ENCODE measurements at regions not wholly inside any gene's neighbourhood (a gene's known extent, or its start where the extent isn't known, plus 50 kb on each side); places are given as distances from the start of the nearest gene placed in this dataset.

DNA sequence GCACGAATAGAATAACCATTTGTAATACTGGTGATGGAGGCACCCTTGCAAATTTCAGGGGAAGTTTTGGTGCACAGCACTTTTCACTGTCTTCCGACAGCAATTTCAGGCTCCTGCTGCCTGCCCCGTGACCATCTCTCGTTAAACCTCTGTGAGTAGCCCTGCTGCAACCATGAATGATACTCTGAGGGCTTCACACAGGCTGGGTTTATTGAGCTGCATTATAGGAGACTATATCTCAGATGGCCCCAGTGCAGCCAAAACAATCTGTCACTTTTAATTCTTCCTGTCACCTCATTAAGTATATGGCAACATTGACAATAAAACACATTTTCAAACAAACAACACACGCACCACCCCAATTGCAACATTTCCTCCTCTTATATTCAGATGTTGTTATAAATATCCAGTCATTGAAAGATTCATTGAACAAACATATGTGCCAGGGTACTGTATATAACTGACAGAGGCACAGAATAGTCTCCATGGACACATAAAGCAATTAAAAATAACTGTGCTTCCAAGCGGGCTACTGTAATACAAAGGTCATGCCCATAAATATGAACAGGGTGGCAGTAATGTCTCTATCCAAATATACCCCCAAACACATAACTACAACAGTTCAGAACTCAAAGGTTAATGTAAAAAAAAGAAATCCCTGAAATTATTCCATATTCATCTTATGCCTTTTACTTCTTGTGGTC is 477.0 kb downstream of the GBA3 start:
- DNase-seq (ENCODE audit: low read depth in 2 of 2), result no peak

DNA sequence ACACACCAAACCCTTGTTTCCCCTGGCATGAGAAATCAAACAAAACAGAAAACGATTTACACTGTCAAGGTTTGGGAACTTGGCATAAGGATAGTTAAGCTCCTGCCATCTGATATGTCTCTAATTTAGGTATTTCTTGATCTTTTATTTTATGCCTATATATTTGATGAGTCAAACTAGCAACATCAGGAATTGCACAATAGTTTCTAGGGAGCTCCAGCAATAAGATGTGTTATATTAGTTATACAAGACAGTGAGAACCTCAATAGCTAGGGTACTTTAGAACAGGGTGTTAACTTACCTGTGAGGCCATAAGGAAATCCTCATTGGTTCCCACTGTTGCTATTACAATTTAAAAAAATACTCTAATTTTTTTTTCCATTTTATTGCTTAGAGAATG is 474.2 kb downstream of the GBA3 start:
- no peak for DNase-seq (ENCODE audit: low read depth in 2 of 2)

DNA sequence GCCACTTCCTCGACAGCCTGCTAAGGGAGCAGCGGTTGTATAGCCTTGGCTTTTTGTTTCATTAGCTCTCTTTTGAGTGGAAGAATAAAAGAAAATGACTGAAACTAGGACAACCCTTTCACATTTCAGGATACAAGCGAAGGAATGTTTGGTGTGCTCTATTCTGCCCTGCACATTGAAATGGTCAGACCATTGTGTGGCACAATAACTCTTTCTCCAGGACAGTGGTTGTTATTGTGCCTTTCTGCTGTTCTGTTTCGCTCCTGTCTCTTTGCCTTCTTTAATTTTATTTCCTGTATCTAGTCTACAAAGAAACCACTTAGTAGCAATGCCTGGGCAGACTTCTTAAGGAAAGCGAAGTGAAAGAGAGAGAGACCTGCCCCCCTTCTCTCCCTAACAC is 473.7 kb downstream of the GBA3 start:
- DNase-seq (ENCODE audit: low read depth in 2 of 2), result no peak

DNA sequence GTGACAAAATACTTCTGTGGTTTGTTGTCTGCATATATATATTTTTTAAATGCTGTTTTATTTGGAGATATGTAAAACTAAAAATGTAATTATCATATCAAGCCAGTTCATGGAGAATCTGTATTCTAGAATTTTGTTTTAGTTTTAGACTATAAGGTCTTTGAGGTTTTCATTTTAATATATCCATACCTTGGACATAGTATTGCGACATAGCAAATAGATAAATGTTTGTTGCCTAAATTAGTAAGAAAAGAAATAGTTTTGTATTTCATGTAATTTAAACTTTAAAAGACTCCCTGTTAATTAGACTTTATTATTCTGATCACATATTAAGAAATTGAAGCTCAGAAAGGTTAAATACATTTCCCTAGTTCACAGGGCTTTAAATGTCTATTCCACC is 472.9 kb downstream of the GBA3 start:
- no peak for DNase-seq (ENCODE audit: low read depth in 2 of 2)

DNA sequence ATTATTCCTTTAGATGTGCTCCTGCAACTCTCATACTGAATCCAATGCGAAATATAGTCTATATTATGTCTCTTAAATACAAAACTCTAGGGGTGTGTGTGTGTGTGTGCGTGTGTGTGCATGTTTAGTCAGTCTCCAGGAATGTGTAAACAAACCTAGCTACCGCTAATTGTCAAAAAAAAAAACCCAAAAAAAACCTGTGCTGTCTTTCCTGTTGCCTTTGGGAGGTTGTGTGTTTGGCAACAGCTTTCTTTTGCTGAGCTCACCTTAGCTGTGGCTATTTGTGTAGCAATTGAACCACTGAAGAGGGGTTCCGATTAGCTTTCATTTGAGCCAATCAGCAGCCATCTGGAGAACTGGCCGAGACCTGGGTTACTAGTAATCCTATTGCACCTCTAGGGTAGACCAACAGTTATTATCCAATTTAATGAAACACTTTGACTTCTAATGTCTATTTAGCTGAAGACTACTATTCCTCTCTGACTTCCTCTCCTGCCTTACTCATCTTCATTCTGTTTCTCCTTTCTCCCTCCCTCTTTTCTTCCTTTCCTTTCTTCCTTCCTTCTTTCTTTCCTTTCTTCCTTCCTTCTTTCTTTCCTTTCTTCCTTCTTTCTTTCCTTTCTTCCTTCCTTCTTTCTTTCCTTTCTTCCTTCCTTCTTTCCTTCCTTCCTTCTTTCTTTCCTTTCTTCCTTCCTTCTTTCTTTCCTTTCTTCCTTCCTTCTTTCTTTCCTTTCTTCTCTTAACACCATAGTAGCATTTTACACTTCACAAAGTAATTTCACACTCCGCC is 471.1 kb downstream of the GBA3 start:
- no peak for DNase-seq (ENCODE audit: low read depth in 2 of 2)

DNA sequence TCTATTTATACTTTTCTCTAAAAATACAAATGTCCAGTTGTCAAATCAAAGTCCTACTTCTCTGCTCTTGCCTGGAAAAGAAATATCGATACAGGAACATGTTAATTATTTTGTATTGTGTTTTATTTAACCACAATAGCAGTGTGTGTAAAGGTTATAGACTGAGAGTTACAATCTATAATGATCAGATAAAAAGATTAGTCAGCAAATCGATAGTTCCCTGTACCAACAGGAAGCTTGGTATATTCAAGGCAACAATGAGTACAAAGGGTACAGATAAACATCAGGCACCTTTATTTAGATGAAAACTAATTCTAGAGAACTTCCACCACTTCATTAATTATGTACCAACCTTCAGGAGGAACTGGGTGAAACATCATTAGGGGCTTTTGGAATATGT is 469.5 kb downstream of the GBA3 start:
- DNase-seq (ENCODE audit: low read depth in 2 of 2), result no peak

DNA sequence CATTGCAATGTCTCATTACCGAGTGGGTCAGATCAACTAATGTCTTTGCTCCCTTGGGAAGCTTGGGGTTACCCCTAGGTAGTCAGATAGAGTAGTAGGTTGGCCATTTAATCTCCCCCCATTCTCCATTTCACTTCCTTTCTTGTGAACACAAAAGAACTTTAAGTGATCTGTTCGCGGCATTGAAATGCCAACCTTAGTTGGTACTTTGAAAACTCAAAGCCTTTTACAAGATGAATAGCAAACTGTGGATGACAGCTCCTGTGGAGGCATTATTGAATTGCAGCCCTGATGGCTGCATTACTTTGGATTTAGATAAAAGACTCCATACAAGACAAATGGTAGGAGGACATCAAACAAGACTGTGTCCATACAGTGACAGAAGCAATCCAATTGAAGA is 469.1 kb downstream of the GBA3 start:
- no peak for DNase-seq (ENCODE audit: low read depth in 2 of 2)

DNA sequence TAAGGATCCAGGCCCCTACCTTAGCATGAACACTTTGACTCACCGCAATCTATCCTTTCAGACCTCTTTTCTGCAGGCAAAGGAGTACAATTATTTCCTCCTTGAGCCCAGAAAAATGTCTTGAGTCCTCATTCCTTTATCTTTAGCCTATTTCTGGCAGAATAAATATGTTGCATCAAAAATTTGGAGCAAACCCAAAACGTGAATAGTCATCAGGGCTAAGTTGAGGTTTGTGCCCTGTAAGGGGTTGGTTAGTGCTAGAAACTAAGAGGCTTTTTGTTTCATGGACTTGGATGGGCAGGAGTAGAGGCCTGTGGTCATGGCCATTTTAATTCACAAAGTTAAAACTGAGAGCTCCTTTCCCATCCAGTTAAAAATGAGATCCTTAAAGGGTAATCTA is 460.3 kb downstream of the GBA3 start:
- DNase-seq (ENCODE audit: low read depth in 2 of 2), result no peak

DNA sequence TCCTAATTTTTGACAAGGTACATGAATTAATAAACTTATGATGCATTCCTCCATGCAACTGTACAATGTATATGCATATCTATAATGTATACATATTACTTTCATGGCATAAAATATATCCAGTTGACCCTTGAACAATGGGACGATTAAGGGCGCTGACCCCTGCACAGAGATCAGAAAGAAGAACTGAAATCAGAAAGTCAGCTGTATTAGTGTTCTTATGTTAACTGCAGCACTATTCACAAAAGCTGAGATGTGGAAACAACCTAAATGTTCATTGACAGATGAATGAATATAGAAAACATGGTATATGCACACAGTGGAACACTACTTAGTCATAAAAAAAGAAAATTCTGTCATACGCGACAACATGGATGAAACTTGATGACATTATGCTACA is 457.1 kb downstream of the GBA3 start:
- no peak for DNase-seq (ENCODE audit: low read depth in 2 of 2)

DNA sequence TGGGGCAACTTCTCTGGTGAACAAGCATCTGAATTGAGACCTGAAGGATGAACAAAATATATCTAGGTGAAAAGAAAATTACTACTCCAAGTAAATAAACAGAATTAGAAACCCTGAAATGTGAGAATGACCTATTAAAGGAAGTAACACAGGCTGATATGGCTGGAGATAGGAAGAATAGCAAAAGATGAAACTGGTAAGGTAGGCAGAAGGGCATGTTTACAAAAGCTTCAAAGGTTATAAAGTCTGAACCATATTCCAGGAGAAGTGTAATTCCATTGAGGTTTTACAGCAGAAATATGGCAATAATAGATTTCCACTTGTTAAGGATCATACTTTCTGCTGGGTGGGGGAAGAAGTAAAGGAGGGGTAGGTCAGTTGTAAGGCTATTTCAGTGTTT is 452.0 kb downstream of the GBA3 start:
- no peak for DNase-seq (ENCODE audit: low read depth in 2 of 2)

DNA sequence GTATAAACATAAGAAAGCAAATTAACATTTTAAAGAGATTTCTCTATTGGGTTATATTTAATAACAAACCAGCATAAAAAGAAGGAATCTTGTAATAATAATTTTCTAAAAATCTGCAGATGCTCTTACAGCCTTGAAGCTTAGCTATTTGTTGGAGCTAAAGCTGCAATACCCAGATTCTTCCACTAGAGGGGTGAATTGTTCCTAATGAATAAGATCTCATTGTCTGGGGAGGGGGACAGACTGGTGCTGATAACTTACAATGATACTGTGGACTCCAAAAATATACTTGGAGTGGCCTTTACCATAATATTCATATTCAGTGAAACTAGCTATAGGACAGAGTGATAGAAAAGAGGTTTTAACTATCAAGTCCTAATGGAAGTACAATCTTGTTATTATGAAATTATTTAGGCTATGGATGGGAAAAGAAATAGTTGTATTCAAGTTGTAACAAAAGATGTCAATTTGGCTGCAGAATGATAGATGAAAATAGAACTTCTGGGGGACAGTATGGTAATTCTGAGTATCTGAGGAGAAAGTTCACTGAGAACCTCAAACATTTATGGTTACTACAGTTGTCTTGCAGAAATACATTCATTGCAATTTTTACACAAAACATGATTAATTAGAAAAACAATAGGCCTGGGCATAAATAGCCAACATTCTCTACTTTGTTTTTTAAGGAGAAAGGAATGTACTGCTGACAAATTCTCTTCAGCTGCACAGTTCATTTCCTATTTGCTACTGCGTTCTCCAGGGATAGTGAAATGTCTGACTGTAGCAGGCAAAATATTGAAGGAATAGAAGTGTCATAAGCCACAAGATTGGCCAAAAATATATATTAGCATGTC is 443.3 kb downstream of the GBA3 start:
- DNase-seq (ENCODE audit: low read depth in 2 of 2), result no peak

DNA sequence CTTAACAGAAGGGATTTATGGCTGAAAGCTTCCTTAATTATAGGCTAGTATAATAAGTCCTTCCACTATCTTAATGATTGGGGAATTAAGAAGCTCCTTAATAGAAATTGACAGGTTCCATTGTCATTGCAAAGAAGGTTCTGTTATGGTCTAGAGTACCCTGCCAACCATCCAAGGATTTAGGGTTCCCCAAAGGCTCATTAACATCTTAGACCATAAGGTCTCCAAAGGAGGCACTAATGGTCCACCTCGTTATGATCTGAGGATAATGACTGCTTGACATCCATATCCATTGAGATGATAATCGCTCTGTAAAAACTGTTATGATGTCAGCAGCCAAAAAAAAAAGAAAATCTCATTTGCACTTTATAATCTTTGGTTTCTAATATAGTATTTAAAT is 441.6 kb downstream of the GBA3 start:
- no peak for DNase-seq (ENCODE audit: low read depth in 2 of 2)

DNA sequence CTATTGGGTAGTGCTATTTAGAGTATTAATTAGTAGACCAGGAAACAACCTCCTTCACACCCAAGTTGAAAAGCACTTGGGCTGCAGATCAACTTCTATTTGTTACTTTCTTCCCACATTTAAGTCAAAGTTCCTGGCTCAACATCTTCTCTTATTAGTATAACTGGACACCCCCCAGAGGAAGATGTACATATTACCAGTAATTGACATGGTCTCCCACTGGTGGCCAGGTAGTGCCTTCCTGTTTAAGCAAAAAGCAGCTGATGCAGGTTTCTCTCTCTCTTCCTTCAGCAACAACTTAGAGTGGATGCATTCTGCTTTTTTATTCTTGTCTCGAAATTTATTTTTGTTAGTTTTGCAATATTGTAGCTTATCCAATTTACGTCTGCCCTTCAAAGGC is 438.1 kb downstream of the GBA3 start:
- DNase-seq (ENCODE audit: low read depth in 2 of 2), result no peak

DNA sequence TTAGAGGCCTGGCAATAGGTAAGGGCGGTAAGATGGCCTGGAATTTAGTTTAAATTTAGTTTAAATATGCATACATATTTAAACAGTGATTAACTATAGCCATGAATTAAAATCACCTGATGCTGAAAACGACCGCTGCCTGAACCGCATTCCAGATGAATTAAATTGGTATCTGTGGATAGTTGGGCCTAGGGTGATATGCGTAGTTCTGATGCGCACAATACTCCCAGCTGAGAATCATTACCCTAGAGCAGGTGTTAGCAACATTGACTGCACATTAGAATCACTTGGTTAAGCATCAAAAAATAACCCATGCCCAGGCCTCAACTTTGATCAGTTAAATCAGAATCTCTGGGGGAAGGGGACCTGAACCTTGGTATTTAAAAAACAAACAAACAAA is 432.4 kb downstream of the GBA3 start:
- no peak for DNase-seq (ENCODE audit: low read depth in 2 of 2)

DNA sequence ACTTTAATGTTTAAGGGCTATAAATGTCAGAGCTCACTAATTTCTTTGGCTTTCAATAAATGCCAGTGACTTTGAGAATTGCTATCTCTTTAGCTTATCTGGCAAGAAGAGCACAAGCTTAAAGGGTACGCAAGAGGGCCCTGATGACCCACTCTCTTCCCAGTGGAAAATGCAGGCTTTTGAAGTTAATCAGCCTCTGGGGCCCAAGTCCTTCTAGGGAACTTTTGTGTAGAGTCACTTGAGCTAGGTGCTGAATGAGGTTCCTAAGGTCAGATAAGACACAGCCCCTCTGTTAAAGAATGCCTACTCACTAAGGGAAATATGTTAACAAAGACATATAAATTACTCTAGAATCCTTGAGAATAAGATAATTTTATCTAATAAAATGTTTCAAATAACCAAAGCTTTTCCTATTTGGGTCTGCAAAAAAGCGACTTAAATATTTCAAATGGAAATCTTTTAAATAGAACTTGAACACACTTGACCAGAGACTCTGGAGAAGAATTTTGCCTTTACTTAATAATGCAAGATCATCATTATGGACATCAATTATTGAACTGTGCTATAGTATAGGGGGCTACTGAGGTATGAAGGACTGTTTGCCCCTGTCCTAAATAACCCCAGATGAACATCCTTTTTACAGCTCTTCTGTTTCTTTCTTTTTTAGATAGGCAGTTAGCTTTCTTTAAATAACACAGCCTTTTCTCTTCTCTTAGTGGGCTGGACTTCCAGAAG is 430.1 kb downstream of the GBA3 start:
- DNase-seq (ENCODE audit: low read depth in 2 of 2), result no peak

DNA sequence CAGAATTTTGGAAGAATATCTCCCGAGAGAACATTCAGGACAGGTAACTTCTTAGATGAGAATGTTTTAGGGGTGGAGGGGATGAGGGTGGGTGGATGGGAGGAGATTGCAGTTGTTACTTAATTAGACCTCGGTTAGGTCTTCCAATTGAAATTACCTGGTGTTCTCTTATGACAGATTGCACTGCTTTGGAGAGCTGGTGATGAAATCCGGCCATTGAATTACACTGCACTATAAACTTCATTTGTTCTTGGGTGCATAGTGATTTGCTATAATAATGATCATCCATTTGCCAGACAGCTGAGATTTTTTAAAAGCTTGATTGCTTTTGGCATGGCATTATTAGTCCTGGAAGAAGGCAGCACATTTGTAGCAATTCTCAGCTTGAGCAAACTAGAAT is 427.6 kb downstream of the GBA3 start:
- no peak for DNase-seq (ENCODE audit: low read depth in 2 of 2)

DNA sequence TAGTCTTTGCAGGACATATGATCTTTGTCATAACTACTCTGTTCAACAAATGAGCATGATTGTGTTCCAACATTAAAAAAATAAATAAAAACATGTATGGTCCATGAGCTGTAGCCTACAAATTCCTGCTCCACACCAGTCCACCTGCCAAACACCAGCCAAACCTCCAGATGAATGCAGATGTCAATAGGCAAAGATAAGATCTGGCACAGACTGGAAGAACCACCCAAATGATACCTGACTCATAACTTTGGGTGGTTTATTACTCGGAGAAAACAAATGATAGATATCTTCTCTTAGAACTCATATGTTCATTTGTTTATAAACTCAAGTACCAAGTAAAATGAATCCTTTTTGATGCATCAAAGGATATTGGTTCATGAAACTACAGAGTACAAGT is 425.1 kb downstream of the GBA3 start:
- no peak for DNase-seq (ENCODE audit: low read depth in 2 of 2)

DNA sequence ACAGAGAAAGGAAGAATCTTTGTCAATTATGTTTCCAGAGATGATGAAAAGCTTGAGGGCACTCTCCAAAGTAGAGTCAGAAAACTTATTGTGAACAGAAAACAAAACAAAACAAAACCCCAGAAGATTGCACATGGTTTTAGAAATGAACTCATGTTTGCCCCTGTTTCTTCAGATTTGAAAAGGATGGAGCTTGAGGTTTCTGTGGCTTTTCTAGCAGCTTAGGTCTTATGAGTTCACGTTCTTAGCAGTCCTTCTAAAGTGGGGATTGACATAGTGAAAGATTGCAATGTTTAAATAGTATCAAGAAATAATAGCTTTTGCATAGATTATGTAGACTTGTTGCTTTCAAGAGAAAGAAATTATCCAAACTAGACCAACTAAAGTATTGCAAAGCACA is 421.8 kb downstream of the GBA3 start:
- DNase-seq (ENCODE audit: low read depth in 2 of 2), result no peak

DNA sequence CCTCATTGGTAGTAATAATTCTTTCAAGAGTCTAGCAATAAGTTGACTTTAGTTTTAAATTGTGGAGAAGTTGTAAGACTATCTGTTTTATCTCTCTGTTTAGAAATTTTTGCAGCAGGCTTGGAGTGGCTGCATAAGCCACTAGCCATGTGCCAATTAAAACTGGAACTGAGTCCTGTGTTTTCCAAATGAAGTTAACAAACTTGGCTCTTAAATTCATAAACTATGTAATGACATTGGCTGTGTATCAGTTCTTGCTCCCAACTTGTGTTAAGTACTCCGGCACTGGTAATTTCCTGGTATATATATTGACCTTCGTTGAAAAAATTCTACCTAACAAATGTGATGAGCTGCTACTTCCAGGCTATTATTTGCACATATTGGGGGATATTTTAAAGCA is 420.4 kb downstream of the GBA3 start:
- DNase-seq (ENCODE audit: low read depth in 2 of 2), result no peak

DNA sequence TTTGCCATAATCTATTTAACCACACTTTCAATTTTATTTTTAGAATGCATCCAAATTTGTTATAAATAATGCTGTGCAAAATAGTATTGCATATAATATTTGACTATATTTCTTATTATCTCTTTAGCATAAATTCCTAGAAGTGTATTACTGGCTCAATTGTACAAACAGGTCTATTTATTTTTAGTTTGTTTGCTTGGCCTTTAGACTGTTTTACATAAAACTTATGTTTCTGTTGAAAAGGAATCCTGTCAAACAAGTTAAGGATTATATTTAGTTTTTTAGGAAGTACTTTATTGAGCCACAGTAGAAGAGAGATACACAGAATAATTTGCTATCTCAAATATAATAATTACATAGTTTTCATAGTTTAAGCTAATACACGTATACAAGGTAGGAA is 413.8 kb downstream of the GBA3 start:
- no peak for DNase-seq (ENCODE audit: low read depth in 2 of 2)

DNA sequence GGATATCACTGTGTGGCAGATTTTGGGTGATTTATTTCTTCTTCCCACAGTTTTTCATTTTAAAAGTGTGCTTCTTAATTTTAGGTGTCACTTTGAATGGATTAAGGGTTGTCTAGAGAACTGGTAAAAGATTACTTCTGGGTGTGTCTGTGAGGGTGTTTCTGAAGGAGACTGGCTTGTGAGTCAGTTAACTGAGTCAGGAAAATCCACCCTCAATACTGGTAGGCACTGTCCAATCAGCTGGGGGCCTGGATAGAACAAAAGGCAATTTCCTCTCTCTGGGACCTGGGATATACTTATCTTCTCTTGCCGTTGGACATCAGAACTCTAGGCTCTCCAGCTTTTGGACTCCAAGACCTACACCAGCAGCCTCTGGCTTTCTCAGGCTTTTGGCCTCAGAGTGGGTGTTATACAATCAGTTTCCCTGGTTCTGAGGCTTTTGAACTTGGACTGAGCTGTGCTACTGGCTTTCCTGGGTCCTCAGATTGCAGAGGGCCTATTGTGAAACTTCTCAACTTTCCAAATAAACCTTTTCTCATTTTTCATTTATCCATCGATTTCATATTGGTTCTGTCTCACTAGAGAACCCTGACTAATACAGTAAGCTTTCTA is 413.1 kb downstream of the GBA3 start:
- no peak for DNase-seq (ENCODE audit: low read depth in 2 of 2)

DNA sequence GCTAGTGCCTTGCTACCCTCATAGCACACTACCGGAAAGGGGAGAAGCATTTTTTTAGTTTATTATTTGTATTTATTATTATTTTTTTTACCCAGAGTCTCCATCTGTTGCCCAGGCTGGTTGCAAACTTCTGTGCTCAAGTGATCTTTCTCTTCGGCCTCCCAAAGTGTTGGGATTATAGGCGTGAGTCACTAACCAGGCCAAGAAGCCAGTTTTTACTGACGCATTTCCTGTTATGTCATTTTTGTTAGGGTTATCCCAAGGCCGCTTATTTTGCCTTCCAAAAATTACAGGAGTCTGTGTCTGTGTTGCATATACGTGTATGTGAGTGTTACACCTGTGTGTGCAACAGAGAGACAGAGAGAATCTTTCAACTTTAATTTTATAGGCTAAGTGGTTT is 404.5 kb downstream of the GBA3 start:
- DNase-seq (ENCODE audit: low read depth in 2 of 2), result no peak
